Medulla oblongata (tissue), 1 donor: ENCODE measurements at regions not wholly inside any gene's neighbourhood (a gene's known extent, or its start where the extent isn't known, plus 50 kb on each side); places are given as distances from the start of the nearest gene placed in this dataset.
"Not testable (repeated sequence)": the region's sequence is repeated elsewhere in the genome, so short reads cannot be mapped to it uniquely, and the experiment has no call there.

Experiments used
- DNase-seq: peaks from one replicate; pipeline ENCODE4 v3.0.0-alpha.2; 2015; ENCODE audit errors: extremely low spot score

GRCh38 chr4:137861682-137862081 is 329.4 kb upstream of the PCDH18 start:
- DNase-seq = peak; percentile 20

DNA sequence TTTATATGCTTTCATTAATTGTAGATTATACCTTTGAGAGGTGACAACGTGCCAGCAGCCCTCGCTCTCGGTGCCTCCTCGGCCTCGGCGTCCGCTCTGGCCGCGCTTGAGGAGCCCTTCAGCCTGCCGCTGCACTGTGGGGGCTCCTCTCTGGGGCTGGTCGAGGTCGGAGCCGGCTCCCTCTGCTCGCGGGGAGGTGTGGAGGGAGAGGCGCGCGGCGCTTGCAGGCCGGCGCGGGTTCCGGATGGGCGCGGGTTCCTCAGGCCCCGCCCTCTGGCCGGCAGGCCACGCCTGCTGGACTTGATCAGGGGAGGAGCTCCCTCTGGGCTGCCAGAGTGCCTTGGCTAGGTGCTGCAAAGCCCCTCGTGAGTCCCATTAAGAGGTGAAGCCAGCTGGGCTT is 321.1 kb upstream of the PCDH18 start:
- no peak for DNase-seq

GRCh38 chr4:137852326-137852725 is 320.0 kb upstream of the PCDH18 start:
- no peak for DNase-seq

DNA sequence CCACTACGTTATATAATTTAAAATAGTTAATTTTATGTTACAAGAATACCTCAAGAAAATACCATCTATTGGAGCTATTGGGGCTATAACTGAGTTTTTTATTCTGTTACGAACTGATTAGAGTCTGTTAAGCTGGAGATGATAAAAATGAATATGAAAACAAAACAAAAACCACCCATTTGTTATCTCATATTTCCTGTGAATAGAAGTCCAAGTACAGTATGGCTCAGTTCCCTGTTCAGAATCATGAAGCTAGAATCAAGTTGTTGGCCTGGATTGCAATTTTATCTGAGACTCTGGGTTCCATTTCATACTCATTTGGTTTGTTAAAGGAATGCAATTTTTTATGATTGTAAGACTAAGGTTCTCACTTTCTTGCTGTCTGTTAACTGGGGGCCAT is 319.1 kb upstream of the PCDH18 start:
- DNase-seq = no peak

- DNase-seq = not testable (repeated sequence)
Observed at GRCh38 chr4:137827945-137828344, 295.7 kb upstream of the PCDH18 start.

GRCh38 chr4:137825505-137825904 is 293.2 kb upstream of the PCDH18 start:
- no peak for DNase-seq

DNA sequence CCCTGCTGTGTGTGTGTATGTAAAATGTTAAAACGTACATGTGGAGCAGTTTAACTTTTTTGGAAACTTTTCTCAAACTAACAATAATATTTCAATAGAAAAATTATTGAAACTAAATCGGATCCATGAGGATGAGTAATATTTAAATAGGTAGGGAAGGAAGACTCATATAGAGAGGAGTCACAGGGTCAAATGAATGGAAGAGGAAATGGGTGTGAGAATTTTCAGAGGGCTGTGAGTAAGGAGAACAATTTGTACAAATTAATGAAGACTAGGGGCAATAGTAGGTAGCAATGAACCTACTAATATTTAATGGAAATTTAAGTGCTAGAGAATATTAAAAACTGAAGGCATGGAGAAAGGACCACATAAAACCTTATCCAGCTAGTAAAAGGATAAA is 290.7 kb upstream of the PCDH18 start:
- no peak for DNase-seq

GRCh38 chr4:137819964-137820383 is 287.7 kb upstream of the PCDH18 start:
- DNase-seq = no peak

DNA sequence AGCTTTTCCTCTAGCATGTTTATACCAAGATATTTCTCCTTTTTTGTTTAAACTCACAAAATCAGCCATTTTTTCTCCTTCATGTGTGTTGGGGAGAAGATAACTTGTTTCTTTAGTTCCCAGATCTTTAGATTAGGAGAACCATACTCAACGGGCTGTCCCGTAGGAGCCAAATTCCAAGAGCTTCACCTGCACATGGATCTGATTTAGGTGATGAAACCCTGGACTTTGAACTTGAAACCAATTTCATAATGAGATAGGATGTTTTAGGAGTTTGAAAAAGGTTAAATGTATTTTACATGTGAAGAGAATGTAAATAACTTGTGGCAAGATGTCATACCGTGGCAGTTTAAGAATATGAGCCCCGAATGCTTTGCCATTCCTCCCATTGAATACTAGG is 280.0 kb upstream of the PCDH18 start:
- DNase-seq = no peak

- DNase-seq = no peak
Observed at GRCh38 chr4:137806420-137806819, 274.1 kb upstream of the PCDH18 start.

DNA sequence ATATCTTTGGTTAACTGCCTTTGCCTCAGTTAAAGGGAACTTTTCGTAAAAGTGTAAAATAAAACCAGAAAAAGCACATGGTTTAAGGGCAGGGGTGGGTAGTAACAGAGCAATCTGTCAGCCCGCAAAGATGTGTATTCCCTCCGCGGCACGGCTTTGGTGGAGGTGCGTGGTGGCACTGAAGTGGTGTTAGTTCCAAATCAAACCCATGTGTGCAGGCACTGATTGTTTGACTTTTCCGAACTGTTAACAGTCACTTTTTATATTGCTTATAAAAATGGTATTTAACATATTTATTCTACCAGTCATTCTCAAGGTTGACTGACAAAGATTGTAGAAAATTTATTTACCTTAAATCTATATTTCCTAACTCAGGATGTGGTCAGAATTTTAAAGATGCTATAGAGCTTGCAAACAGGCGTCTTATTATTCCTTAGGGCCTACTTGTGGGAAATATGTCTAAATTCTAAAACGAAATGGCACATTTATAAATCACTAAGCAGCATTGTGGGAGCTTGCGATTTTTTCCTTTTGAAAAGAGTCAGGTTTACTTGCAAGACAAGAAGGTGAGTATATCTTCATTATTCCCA is 272.7 kb upstream of the PCDH18 start:
- no peak for DNase-seq

- DNase-seq = no peak
Observed at GRCh38 chr4:137800861-137801260, 268.6 kb upstream of the PCDH18 start.

- DNase-seq = no peak
Observed at GRCh38 chr4:137794764-137795254, 262.5 kb upstream of the PCDH18 start.

DNA sequence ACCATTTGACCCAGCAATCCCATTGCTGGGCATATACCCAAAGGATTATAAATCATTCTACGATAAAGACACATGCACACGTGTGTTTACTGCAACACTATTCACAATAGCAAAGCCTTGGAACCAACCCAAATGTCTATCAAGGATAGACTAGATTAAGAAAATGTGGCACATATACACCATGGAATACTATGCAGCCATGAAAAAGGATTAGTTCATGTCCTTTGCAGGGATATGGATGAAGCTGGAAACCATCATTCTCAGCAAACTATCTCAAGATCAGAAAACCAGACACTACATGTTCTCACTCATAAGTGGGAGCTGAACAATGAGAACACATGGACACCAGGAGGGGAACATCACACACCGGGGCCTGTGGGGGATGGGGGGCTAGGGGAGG is 257.0 kb upstream of the PCDH18 start:
- DNase-seq = not testable (repeated sequence)

GRCh38 chr4:137783923-137784322 is 251.6 kb upstream of the PCDH18 start:
- DNase-seq = not testable (repeated sequence)

DNA sequence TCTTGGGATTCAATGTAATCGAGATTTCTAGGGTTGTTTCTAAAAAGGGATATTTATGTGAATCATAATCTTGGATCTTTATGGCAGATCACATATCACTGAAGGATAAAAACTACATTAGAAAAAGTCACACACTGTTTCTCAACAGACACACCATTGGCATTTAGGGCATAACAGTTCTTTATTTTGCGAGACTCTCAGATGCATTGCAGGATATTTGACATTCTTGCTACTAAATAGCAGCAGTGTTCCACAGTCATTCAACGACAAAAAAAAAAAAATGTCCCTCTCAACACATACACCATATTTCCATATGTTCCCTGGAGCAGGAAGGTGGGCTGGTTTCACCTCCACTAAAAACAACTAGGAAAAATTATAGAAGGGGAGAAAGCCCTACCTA is 243.4 kb upstream of the PCDH18 start:
- DNase-seq = no peak

DNA sequence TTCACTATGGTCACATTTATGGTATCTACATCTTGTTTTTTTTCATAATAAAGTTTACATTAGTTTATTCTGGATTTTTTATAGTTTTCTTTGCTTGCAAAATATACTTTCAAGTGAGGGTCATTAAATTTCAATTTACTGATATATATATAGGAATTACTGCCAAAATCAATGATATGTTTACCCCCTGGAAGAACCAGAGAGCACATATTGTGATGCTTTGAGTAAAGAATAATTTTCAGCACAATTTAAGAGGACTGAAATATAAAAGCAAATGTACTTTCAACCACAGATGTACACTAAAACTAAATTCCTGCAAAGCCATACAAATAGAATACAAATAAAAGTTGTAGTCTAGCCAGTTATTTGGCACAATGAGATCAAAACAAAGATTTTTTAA is 242.2 kb upstream of the PCDH18 start:
- DNase-seq = no peak

DNA sequence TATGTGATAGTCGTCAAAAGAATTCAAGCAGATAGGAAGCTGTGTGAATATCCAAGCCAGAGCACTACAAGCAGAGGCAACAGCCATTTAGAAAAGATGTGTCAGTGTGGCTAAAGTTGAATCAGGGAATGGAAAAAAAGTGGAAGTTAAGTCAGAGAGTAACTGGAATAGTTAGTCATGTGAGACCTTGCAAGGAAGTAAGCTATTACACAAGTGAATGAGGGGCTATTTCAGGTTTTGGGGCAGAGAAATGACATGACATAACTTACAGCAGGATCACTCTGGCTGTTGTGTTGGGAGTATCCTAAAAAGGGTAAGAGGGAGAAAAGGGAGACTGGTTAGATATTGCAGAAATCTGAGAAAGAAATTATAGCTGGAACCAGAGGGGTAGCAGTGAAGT is 236.6 kb upstream of the PCDH18 start:
- peak; percentile 20 for DNase-seq

GRCh38 chr4:137768196-137768595 is 235.9 kb upstream of the PCDH18 start:
- DNase-seq = no peak

- DNase-seq = no peak
Observed at GRCh38 chr4:137762591-137762990, 230.3 kb upstream of the PCDH18 start.

- no peak for DNase-seq
Observed at GRCh38 chr4:137754652-137755471, 222.6 kb upstream of the PCDH18 start.

DNA sequence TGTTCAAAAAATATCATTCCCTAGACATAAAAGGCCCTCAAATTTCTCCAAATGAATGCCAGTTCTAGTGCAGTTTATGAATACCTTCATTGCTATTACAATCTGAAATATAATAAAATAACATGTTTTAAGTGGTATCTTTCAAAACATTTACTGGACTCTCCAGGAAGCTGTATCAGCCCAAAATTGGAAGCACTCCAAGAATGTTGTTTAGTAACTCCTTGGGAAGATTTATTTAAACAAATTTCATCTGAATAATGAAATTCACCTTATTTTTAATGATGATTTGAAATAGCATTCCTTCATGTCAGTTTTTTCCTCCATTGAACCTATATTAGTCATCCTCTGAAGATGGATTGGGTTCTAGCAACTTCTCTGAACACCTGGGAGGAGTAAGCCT is 217.2 kb upstream of the PCDH18 start:
- DNase-seq = no peak

GRCh38 chr4:137748616-137749015 is 216.3 kb upstream of the PCDH18 start:
- no peak for DNase-seq
